Stimulated activated CD8-positive, alpha-beta memory T cell treated with anti-CD3 and anti-CD28 coated beads, Interleukin-15, amount 100 ng/mL, for 48 hours (primary cell): ENCODE measurements at regions not wholly inside any gene's neighbourhood (a gene's known extent, or its start where the extent isn't known, plus 50 kb on each side); places are given as distances from the start of the nearest gene placed in this dataset.

ENCODE experiments used
- DNase-seq, 2 donors: peaks; one replicate each; pipeline ENCODE4 v3.0.0-alpha.2; 2020; ENCODE audit warnings: low read depth in 2 of 2

- DNase-seq, result no peak
These were observed 1277.2 kb downstream of the GRIK2 start for GRCh38 chr6:102670735-102671134.

GRCh38 chr6:102662851-102663250, 1269.3 kb downstream of the GRIK2 start:
- DNase-seq, result no peak

- DNase-seq, result no peak
These were observed 1266.8 kb downstream of the GRIK2 start for GRCh38 chr6:102660303-102660702.

GRCh38 chr6:102655823-102656222, 1262.3 kb downstream of the GRIK2 start:
- DNase-seq, result no peak

- no peak for DNase-seq
These were observed 1247.9 kb downstream of the GRIK2 start for GRCh38 chr6:102641426-102641825.

- no peak for DNase-seq
These were observed 1238.4 kb downstream of the GRIK2 start for GRCh38 chr6:102631921-102632320.

- no peak for DNase-seq
These were observed 1229.7 kb downstream of the GRIK2 start for GRCh38 chr6:102623201-102623600.

GRCh38 chr6:102619585-102619984, 1226.1 kb downstream of the GRIK2 start:
- no peak for DNase-seq

- no peak for DNase-seq
These were observed 1189.1 kb downstream of the GRIK2 start for GRCh38 chr6:102582569-102582968.

GRCh38 chr6:102581378-102582124, 1188.0 kb downstream of the GRIK2 start:
- DNase-seq, result no peak

- no peak for DNase-seq
These were observed 1177.9 kb downstream of the GRIK2 start for GRCh38 chr6:102571236-102571908.

GRCh38 chr6:102562713-102563112, 1169.2 kb downstream of the GRIK2 start:
- no peak for DNase-seq

- no peak for DNase-seq
These were observed 1159.7 kb downstream of the GRIK2 start for GRCh38 chr6:102553214-102553613.

- DNase-seq, result no peak
These were observed 1155.8 kb downstream of the GRIK2 start for GRCh38 chr6:102549221-102549874.

- no peak for DNase-seq
These were observed 1131.8 kb downstream of the GRIK2 start for GRCh38 chr6:102525336-102525735.

- DNase-seq, result no peak
These were observed 1127.5 kb downstream of the GRIK2 start for GRCh38 chr6:102520966-102521365.

- no peak for DNase-seq
These were observed 1124.0 kb downstream of the GRIK2 start for GRCh38 chr6:102517506-102517905.

- DNase-seq, result no peak
These were observed 1108.1 kb downstream of the GRIK2 start for GRCh38 chr6:102501615-102502014.

- DNase-seq, result no peak
These were observed 1101.3 kb downstream of the GRIK2 start for GRCh38 chr6:102494808-102495207.

- no peak for DNase-seq
These were observed 1100.0 kb downstream of the GRIK2 start for GRCh38 chr6:102493485-102493884.

- DNase-seq, result no peak
These were observed 1095.2 kb downstream of the GRIK2 start for GRCh38 chr6:102488729-102489128.

GRCh38 chr6:102485480-102485879, 1092.0 kb downstream of the GRIK2 start:
- no peak for DNase-seq
